B cell (primary cell): ENCODE measurements at regions not wholly inside any gene's neighbourhood (a gene's known extent, or its start where the extent isn't known, plus 50 kb on each side); places are given as distances from the start of the nearest gene placed in this dataset.

Experiments
- ATAC-seq: fragments of 200-7000 bp; cut with Tn5 transposase; one replicate; pipeline ENCODE4 v1.10.0; 2021; ENCODE audit warnings: low read depth, mild to moderate bottlenecking, moderate number of reproducible peaks, moderate library complexity
- CTCF ChIA-PET: fragments of 350-600 bp; sonication (Branson Sonifier 250); formaldehyde crosslinking; loops from one replicate; lab custom pipeline; 2021; ENCODE audit warnings: antibody characterized with exemption, inconsistent platforms; lab: Charles Lee
- POLR2A ChIA-PET: fragments of 350-600 bp; sonication (Branson Sonifier 250); formaldehyde crosslinking; loops from one replicate; lab custom pipeline; 2021; ENCODE audit warnings: antibody characterized with exemption; lab: Charles Lee
- DNase-seq: peaks from one replicate; pipeline ENCODE4 v3.0.0; 2013
- H2AFZ ChIP-seq: 2 replicates; pipeline ENCODE4 v1.6.1; 2012; ENCODE audit warnings: mild to moderate bottlenecking, low read depth, low read length; ENCODE audit not compliant: insufficient read depth, poor library complexity, severe bottlenecking
- H3K27ac ChIP-seq, 2 donors: 1 replicate in 1 of 2; 2 replicates in 1 of 2; pipeline ENCODE4 v1.5.1; 2012 to 2013; ENCODE audit warnings: low read length in 2 of 2, mild to moderate bottlenecking in 2 of 2, moderate library complexity in 1 of 2
- H3K27me3 ChIP-seq, 4 experiments: fragments of 200-600 bp in 1 of 4; sonication (generic) in 1 of 4; replicated peaks in 1 of 4; 1 replicate in 2 of 4; 2 replicates in 2 of 4; pipeline versions ENCODE4 v1.6.1 to v1.7.0; 2013 to 2016; ENCODE audit warnings: low read length in 3 of 4, mild to moderate bottlenecking in 2 of 4, mixed read lengths in 1 of 4, moderate library complexity in 1 of 4; ENCODE audit not compliant: insufficient read depth in 4 of 4, control insufficient read depth in 3 of 4; ENCODE audit errors: control extremely low read depth in 1 of 4
- H3K36me3 ChIP-seq, 2 experiments: replicated peaks in 1 of 2; 1 replicate in 1 of 2; 2 replicates in 1 of 2; pipeline versions ENCODE4 v1.6.1 to v1.7.1; 2013; ENCODE audit warnings: low read length in 1 of 2; ENCODE audit not compliant: insufficient read depth in 2 of 2, control insufficient read depth in 1 of 2; ENCODE audit errors: control extremely low read depth in 1 of 2, extremely low read depth in 1 of 2
- H3K4me1 ChIP-seq, 2 donors: fragments of 200-600 bp in 1 of 2; sonication (generic) in 1 of 2; 1 replicate in 1 of 2; 2 replicates in 1 of 2; pipeline versions ENCODE4 v1.5.1 to v1.6.1; 2013 to 2017; ENCODE audit warnings: low read length in 2 of 2; ENCODE audit not compliant: control insufficient read depth in 2 of 2, insufficient read depth in 2 of 2
- H3K4me2 ChIP-seq: replicated peaks from 2 replicates; pipeline ENCODE3; 2012; ENCODE audit warnings: mild to moderate bottlenecking, low read depth, low read length; ENCODE audit not compliant: poor library complexity, severe bottlenecking
- H3K4me3 ChIP-seq, 5 experiments: fragments of 200-600 bp in 1 of 5; sonication (generic) in 1 of 5; 1 replicate in 3 of 5; 2 replicates in 2 of 5; pipeline versions ENCODE4 v1.5.1 to v1.7.0; 2011 to 2016; ENCODE audit warnings: low read length in 4 of 5, mild to moderate bottlenecking in 4 of 5, low read depth in 2 of 5, control low read depth in 1 of 5, moderate library complexity in 1 of 5; ENCODE audit not compliant: insufficient read depth in 1 of 5; ENCODE audit errors: control extremely low read depth in 1 of 5, extremely low read depth in 1 of 5
- H3K79me2 ChIP-seq: fragments of 200-600 bp; sonication (generic); one replicate; pipeline ENCODE4 v1.6.0; 2016; ENCODE audit warnings: low read length; ENCODE audit not compliant: control insufficient read depth, insufficient read depth
- H3K9ac ChIP-seq: fragments of 200-600 bp; sonication (generic); 2 replicates; pipeline ENCODE4 v1.6.1; 2017; ENCODE audit warnings: mild to moderate bottlenecking, low read length, moderate library complexity
- H3K9me3 ChIP-seq, 3 donors: one replicate each; pipeline versions ENCODE4 v1.6.1 to v1.7.1; 2013; ENCODE audit warnings: low read length in 2 of 3; ENCODE audit not compliant: control insufficient read depth in 2 of 3, insufficient read depth in 1 of 3; ENCODE audit errors: control extremely low read depth in 1 of 3
- H4K20me1 ChIP-seq: 2 replicates; pipeline ENCODE4 v1.6.0; 2012; ENCODE audit warnings: mild to moderate bottlenecking, low read length; ENCODE audit not compliant: insufficient read depth, control insufficient read depth, poor library complexity, severe bottlenecking
- H3K27ac Mint-ChIP-seq: one replicate; pipeline ENCODE4 v1.8.0; 2021; ENCODE audit warnings: mixed read lengths
- H3K27me3 Mint-ChIP-seq: one replicate; pipeline ENCODE4 v1.8.0; 2021; ENCODE audit warnings: mixed read lengths
- H3K4me1 Mint-ChIP-seq: one replicate; pipeline ENCODE4 v1.8.0; 2021; ENCODE audit warnings: mixed read lengths
- H3K4me3 Mint-ChIP-seq: one replicate; pipeline ENCODE4 v1.8.0; 2021; ENCODE audit warnings: mixed read lengths
- H3K9me3 Mint-ChIP-seq: one replicate; pipeline ENCODE4 v1.8.0; 2022; ENCODE audit warnings: mixed read lengths; ENCODE audit not compliant: insufficient read depth
- EZH2 ChIP-seq: IDR thresholded peaks from 2 replicates; pipeline ENCODE4 v1.6.1; 2012; ENCODE audit warnings: borderline replicate concordance, low read depth, mild to moderate bottlenecking, moderate library complexity, low read length; ENCODE audit not compliant: insufficient read depth, poor library complexity, severe bottlenecking
- WGBS: methylation state at CpG from one replicate; pipeline ENCODE4 v1.1.5; 2013; ENCODE audit warnings: missing lambda C conversion rate; ENCODE audit not compliant: insufficient coverage; 5-methylcytosine and 5-hydroxymethylcytosine counted together
- intact Hi-C: fragments of 100-400 bp; cut with micrococcal nuclease; formaldehyde crosslinking; loops from one replicate; pipeline ENCODE4 v1.10.0; 2022
- TF ChIP-seq, protein P1 (sequence below): fragments of 200-600 bp; IDR thresholded peaks from one replicate; pipeline ENCODE4 v1.8.0; 2022; ENCODE audit warnings: antibody characterized with exemption, mild to moderate bottlenecking

- H3K79me2 ChIP-seq, result no peaks in the 10 kb centered on the region
- H3K4me1 ChIP-seq, result peaks cover 5 to 6% of the 10 kb centered on the region in 2 donors
- H3K36me3 ChIP-seq, result no peaks in the 10 kb centered on the region
- Mint-ChIP-seq H3K27me3 (no peaks in the 10 kb centered on the region), H3K9me3 (no peaks in the 10 kb centered on the region), H3K4me1 (peaks cover 7% of the 10 kb centered on the region), H3K27ac (no peak overlapping the region), H3K4me3 (no peak overlapping the region)
- H2AFZ ChIP-seq, result no peak overlapping the region
- H3K9me3 ChIP-seq, result no peaks in the 10 kb centered on the region
- H3K27me3 ChIP-seq, result no peaks in the 10 kb centered on the region
- no peak for ATAC-seq
- no peak for DNase-seq
- POLR2A ChIA-PET, result no interaction called here
- intact Hi-C loops, result no loop called here
- H3K27ac ChIP-seq, result no peak overlapping the region
- no peak for TF ChIP-seq EZH2
- TF ChIP-seq, protein P1, sequence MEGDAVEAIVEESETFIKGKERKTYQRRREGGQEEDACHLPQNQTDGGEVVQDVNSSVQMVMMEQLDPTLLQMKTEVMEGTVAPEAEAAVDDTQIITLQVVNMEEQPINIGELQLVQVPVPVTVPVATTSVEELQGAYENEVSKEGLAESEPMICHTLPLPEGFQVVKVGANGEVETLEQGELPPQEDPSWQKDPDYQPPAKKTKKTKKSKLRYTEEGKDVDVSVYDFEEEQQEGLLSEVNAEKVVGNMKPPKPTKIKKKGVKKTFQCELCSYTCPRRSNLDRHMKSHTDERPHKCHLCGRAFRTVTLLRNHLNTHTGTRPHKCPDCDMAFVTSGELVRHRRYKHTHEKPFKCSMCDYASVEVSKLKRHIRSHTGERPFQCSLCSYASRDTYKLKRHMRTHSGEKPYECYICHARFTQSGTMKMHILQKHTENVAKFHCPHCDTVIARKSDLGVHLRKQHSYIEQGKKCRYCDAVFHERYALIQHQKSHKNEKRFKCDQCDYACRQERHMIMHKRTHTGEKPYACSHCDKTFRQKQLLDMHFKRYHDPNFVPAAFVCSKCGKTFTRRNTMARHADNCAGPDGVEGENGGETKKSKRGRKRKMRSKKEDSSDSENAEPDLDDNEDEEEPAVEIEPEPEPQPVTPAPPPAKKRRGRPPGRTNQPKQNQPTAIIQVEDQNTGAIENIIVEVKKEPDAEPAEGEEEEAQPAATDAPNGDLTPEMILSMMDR, result no peak
- no CpG with 5 or more reads among the region's 2 CpGs for WGBS
- no peak overlapping the region for H3K9ac ChIP-seq
- no peaks in the 10 kb centered on the region for H4K20me1 ChIP-seq
- H3K4me2 ChIP-seq, result no peak overlapping the region
- CTCF ChIA-PET, result no interaction called here
- no peak overlapping the region for H3K4me3 ChIP-seq
Measured at GRCh38 chr2:113829270-113829669, 60.6 kb upstream of the ACTR3 start.

DNA sequence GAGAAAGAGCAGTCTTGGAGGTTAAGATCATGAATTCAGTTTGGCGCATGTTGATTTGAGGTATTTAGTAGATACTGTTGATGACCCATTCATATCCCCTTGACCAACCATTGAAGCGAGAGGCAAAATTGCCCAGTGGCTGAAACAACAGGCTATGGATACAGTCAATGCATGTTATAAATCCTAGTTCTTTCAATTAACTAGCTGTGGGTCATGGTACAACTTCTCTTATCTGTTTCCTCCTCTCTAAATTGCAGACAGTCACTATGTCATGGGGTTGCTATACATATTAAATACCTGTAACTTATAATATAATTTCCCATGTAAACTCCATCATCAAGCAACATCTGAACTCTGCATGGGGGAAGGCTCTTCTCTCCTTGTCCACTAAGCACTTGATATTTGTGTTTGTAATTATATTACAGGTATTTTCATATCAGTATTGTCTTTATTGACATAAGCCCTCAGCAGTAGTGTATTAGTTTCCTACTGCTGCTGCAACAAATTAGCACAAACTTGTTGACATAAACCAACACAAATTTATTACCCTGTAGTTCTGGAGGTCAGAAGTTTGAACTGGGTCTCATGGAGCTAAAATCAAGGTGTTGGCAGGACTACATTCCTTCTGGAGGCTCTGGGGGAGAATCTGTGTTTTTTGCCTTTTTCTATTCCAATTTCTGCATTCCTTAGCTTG, 61.7 kb upstream of the ACTR3 start:
- Mint-ChIP-seq H3K4me1 (peaks cover 7% of the 10 kb centered on the region), H3K9me3 (no peaks in the 10 kb centered on the region), H3K4me3 (no peak overlapping the region), H3K27ac (no peak overlapping the region), H3K27me3 (no peaks in the 10 kb centered on the region)
- Histone ChIP-seq H3K27me3 (no peaks in the 10 kb centered on the region), H3K79me2 (no peaks in the 10 kb centered on the region), H3K36me3 (no peaks in the 10 kb centered on the region), H3K4me2 (no peak overlapping the region), H2AFZ (no peak overlapping the region), H3K4me1 (peaks cover 5 to 6% of the 10 kb centered on the region in 2 donors), H4K20me1 (no peaks in the 10 kb centered on the region), H3K4me3 (no peak overlapping the region), H3K27ac (no peak overlapping the region), H3K9me3 (no peaks in the 10 kb centered on the region), H3K9ac (no peak overlapping the region)
- POLR2A ChIA-PET, result no interaction called here
- ATAC-seq (no peak), DNase-seq (no peak)
- no CpG with 5 or more reads among the region's 2 CpGs for WGBS
- CTCF ChIA-PET, result interaction anchor here (0.5 kb wide), 1 partner anchor 572 kb away, joined by 3 read pairs; no protein-coding TSS in a partner anchor
- TF ChIP-seq, protein P1, result no peak
- TF ChIP-seq EZH2, result no peak
- intact Hi-C loops, result no loop called here
